Pons (tissue), 1 donor: ENCODE measurements at regions not wholly inside any gene's neighbourhood (a gene's known extent, or its start where the extent isn't known, plus 50 kb on each side); places are given as distances from the start of the nearest gene placed in this dataset.

Experiments used
- DNase-seq: peaks from one replicate; pipeline ENCODE4 v3.0.0-alpha.2; 2016; ENCODE audit warnings: low spot score

DNA sequence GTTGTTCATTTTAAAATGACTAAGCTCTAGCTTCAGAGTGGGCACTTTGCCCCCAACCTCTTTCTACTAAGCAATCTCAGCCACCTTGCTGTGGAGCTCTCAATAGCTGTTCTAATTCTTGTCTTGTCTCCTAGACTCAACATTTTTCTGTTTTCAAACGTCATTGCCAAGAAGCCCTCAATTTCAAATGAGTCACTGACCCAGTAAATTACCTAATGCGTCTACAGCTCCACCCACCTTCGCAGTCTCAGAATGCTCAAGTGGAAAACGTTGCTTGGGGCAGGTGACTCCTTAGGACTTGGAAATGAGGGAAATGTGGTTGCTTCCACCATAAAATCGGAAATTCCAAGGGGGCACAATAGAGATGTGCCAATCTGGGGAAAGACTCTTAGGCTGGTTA lies 59.0 kb downstream of the ING2 start:
- peak; percentile 19 for DNase-seq

- DNase-seq = peak; percentile 9
These were observed 66.6 kb downstream of the ING2 start for GRCh38 chr4:183571350-183571941.

DNA sequence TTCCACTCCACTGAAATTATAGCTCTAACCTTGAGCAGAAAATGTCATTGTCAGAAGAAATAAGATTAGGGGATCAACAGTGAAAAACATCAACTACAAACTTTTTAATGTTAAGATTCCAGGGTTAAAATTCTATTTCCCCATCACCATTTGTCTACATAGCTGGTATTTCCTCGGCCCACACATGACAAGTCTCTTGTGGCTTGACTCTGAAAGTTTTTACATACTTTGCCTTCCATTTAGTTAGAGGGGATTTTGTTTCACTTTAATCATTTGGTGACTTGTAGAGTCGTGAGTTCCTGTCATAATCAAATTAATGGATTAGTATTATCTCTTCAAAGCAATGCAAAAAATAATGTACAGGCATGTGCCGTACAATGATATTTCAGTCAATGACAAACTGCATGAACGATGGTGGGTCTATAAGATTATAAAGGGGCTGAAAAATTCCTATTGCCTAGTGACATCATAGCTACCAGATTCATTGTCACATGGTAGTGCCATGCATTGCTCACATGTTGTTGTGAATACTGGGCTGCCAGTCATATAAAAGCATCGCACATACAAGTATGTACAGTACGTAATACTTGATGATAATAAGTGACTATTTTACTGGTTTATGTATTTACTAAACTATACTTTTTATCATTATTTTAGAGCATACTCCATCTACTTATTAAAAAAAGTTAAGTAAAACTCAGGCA lies 72.0 kb downstream of the ING2 start:
- no peak for DNase-seq

DNA sequence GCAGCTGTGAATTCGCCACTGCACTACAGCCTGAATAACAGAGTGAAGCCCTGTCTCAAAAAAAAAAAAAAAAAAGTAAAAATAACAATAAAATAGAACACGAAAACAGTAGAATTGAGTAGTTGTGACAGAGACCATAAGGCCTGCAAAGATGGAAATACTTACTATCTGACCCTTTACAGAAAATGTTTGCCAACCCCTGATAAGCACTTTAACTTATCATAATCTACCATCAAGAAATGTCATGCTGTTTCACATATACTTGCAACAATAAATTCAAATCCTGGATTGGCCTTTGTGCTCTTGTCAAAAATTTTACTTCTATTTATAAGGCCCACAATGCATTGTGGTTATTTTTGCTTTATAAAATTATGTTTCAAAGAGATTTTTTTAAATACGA lies 75.5 kb downstream of the ING2 start:
- DNase-seq = no peak

DNA sequence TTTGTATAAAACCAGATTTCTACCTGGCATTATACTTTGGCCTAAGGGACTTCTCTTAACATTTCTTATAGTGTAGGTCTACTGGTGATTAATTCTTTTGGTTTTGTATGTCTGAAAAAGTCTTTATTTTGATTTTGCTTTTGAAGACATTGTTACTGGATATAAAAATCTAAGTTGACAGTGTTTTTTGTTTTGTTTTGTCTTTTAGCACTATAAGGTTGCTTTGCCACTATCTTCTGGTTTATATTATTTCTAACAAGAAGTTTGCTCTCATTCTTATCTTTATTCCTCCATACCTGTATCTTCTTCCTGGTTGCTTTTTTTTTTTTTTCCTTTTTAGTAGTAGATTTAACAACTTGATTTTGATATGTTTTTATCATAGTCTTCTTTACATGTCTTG lies 76.0 kb downstream of the ING2 start:
- DNase-seq = no peak

DNA sequence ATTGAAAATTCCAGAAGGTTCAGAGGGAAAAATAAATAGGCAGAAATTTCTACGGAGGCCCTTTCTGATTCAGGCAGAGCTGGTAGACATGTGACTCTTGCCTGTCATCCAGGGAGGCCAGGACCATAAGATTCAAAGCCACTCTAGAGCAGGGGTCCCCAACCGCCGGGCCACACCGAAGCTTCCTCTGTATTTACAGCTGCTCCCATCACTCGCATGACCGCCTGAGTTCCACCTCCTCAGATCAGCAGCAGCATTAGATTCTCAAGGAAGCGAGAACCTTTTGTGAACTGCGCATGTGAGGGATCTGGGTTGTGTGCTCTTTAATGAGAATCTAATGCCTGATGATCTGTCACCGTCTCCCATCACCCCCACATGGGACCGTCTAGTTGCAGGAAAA lies 72.2 kb downstream of the RWDD4 start:
- no peak for DNase-seq

GRCh38 chr4:183588169-183588675 lies 70.8 kb downstream of the RWDD4 start:
- peak; percentile 12 for DNase-seq

GRCh38 chr4:183588691-183589090 lies 70.3 kb downstream of the RWDD4 start:
- no peak for DNase-seq

DNA sequence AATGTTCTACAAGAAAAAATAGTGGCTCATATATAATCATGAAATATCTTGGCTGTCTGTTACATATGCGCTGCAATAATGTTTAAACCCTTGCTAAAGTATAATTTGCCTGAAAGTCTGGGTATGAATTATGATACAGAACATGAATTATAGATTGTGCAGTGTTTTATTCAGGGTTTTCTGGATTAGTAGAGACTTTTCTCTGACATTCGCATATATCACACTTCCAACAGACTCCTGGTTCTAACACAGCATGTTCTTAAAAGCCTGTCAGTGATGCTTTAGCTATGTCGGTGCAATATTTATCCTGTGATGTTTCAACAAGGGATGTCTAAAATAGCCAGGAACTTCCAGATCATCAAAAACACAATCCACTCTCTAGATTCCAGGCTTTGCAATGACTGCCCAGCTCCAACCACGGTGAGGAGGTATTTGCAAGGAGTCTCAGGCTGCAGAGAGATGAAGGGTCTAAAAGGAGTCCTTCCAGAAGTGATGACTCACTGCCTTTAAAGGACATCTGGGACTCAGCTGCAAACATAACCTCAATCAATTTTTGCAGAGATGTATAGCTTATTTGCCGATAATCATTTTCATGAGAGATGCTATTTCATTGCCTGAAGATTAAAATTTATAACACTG lies 69.4 kb downstream of the RWDD4 start:
- DNase-seq = no peak
